CD4-positive, alpha-beta T cell treated with Interleukin-1 beta for 1 hour (primary cell): ENCODE measurements at regions not wholly inside any gene's neighbourhood (a gene's known extent, or its start where the extent isn't known, plus 50 kb on each side); places are given as distances from the start of the nearest gene placed in this dataset.
"Not testable (repeated sequence)": the region's sequence is repeated elsewhere in the genome, so short reads cannot be mapped to it uniquely, and the experiment has no call there.

ENCODE experiments used
- DNase-seq, 2 donors: peaks; one replicate each; pipeline ENCODE4 v3.0.0-alpha.2; 2020 to 2022

DNA sequence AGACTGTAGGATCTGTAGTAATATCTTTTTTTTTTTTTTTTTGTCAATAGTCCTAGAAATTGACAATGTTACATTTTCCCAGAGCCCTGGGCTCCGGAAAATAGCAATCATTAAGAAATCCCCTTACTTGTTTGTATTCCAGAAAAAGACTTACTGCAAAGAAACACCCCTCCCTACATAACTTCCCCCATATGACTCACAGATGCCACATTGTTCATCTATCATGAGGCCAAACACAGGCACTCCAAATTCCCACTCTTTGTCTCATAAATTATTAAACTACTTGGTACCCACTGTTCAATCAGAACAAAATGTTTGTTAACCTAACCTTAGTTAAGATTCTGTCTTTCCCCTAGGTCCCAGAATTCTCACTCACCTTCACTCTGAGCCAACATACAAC lies 53.5 kb downstream of the TEX51 start:
- no peak for DNase-seq

DNA sequence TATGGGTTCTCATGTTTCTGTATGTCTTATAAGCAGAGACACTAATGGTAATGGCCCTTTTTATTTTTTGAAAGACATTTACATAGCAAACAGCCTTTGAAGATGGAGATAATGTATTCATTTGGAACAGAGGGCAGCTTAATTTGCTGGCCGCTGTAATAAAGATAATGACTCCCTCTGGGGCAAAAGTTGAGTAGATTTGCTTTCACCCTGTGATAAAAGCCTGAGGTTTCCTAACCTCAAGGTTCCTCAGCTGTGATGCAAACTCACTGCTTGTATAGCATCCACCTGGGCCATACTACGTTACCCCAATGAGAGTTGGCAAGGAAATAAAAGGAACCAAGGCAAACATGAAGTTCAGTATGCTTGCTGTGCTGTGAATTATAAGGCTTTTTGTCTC lies 54.8 kb downstream of the TEX51 start:
- no peak for DNase-seq

DNA sequence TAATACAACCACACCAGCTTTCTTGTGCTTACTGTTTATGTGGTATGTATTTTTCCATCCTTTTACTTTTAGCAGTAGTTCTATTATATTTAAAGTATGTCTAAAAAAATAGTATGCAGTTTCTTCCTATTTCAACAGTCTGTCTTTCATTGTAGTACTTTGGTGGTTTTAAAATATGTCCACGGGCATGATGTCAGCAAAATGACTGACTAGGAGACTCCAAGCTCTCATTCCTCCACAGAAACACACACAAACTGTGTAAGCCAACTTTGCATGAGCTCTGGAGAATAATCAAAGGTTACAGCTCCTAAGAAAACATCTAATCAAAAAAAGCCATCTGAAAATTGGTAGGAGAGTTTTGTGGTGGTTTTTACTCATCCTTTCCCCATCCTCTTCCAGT lies 56.1 kb downstream of the TEX51 start:
- no peak for DNase-seq

DNA sequence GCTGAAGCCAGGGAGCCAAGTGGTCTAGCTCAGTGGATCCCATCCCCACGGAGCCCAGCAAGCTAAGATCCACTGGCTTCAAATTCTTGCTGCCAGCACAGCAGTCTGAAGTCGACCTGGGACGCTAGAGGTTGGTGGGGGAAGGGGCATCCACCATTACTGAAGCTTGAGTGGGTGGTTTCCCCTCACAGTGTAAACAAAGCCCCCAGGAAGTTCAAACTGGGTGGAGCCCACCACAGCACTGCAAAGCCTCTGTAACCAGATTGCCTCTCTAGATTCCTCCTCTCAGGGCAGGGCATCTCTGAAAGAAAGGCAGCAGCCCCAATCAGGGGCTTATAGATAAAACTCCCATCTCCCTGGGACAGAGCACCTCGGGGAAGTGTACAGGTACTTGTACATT lies 58.1 kb downstream of the TEX51 start:
- not testable (repeated sequence) for DNase-seq

DNA sequence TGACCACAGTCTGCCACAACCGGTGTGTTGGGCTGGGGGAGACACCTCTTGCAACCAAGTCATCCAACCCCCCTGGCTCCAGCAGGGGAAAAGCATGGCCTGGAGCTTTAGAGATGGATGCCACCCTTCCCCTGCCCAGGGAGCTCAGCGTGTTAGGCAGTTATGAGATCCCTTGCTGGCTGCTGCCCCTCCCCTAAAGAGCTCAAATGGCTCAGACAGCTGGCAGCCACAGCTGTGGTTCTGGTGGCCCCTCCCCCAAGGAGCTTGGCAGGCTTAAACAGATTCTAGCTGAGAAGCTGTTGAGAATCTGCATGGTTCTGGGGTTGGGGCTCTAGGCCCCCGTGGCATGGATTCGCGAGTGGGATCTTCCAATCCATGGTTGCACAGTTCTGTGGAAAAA lies 64.7 kb downstream of the TEX51 start:
- no peak for DNase-seq

DNA sequence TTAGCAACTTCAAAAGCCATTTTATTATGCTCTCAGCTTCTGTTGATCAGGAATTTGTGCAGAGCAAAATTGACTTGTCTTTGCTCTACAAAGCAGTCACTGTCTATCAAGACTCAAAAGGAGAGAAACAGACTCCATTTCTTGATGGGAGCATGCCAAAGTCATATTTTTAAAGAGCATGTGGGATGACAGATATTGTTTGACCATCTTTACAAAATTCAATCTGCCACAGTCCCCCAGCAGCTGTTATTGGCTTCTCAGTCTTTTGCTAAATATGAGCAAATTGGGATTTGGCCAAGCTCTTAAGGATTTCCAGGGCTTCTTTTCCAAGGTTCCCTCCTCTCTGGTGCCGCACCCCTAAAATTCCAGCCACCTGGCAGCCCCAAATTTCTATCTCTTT lies 67.9 kb downstream of the TEX51 start:
- no peak for DNase-seq

DNA sequence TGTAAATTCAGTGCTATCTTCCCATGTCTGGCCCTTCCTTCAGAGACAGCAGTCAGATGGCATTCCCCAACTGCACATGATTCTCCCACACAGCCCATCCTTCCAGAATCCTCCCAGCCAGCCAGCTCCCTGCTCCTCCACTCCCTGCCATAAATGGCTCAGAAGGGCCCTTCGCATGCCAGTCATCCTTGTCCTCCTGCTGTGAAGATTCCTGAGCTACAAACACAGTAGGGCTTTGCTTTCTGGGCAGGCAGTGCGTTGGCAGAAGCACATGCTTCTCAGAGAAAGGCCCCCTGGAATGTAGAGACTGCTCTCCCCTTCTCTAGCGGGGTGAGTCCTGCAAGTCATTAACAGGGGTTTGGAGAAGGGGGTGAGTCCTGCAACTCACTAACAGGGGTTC lies 71.9 kb downstream of the TEX51 start:
- no peak for DNase-seq

DNA sequence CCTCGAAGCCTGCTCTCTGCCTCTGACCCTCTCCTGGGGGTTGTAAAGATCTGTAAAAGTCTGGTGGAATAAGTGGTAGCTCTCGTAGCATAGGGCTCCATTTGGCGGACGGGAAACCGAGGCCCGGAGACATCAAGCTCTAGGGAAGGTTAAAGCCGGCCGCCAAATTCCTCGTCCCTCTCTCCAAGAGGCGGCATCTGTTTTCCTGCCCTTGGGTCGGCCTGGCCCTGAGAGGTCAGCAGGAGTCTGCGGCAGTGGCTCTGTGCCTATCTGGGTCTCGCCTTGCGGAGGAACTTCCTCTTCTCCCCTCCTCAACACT lies 72.4 kb downstream of the TEX51 start:
- no peak for DNase-seq

DNA sequence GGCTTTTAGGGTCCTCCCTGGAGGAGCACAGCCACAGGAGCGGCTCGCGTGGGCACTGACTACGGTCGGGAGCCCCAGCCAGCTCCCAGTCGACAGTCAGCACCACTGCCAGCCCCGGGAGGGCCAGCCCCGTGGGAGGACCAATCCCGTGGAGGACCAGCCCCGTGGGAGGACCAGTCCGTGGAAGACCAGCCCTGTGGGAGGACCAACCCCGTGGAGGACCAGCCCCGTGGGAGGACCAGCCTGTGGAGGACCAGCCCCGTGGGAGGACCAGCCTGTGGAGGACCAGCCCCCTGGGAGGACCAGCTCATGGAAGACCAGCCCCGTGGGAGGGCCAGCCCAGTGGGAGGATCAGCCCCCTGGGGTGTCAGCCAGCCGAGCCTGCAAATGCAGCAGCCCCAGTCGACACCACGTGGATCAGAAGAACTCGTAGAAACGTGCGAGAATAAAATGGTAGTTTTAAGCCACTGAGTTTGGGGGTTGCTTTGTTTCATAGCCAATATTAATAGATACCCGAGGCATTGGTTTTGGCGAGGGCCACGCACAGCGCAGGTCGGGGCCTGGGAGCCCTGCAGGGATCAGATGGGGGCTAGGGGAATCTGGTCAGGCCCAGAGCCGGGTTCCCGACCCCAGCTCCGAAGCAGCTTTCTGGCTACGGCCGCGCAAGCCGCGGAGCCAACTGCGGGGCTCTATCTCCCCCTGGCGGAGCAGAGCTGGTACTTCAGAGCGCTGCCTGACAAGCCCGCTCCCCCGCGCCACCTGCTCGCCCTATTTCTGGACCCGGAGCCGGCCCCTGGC lies 73.0 kb downstream of the TEX51 start:
- DNase-seq = peak; percentile 55 to 68

DNA sequence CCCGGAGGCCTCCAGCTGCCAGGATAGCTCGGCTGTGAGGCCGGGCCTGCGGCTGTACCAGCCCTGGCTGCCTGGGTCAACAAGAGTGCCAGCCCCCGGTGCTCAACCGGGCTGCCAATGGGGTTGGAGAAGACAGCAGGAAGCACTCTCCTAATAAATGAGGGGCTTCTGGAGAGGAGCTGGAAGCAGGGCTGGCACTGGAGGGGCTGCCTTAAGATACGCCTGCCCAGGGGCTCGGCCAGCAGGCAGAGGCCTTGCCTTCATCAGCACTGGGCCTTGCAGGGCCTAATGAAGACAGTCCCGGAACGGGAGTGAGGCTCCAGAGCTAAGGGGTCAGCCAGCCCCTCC lies 73.6 kb downstream of the TEX51 start:
- DNase-seq = no peak

DNA sequence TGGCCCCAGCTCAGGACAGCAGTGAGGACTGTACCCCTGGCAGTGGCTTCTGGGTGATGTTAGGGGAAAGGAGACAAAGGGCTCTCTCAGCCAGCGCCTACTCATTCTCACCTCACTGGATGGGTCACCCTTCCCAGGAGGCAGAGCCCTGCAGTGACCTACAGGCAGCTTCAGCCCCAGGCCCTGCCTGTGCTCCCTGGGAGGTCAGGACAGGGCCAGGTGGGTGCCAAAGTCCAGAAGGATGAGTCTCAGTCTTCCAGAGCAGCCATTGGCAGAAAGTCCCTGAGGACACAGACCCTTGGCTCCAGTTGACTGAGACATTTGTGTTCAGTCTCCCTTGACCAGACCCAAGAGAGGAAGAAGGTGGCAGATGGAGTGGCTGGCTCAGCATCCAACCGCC lies 75.1 kb downstream of the TEX51 start:
- DNase-seq = no peak

DNA sequence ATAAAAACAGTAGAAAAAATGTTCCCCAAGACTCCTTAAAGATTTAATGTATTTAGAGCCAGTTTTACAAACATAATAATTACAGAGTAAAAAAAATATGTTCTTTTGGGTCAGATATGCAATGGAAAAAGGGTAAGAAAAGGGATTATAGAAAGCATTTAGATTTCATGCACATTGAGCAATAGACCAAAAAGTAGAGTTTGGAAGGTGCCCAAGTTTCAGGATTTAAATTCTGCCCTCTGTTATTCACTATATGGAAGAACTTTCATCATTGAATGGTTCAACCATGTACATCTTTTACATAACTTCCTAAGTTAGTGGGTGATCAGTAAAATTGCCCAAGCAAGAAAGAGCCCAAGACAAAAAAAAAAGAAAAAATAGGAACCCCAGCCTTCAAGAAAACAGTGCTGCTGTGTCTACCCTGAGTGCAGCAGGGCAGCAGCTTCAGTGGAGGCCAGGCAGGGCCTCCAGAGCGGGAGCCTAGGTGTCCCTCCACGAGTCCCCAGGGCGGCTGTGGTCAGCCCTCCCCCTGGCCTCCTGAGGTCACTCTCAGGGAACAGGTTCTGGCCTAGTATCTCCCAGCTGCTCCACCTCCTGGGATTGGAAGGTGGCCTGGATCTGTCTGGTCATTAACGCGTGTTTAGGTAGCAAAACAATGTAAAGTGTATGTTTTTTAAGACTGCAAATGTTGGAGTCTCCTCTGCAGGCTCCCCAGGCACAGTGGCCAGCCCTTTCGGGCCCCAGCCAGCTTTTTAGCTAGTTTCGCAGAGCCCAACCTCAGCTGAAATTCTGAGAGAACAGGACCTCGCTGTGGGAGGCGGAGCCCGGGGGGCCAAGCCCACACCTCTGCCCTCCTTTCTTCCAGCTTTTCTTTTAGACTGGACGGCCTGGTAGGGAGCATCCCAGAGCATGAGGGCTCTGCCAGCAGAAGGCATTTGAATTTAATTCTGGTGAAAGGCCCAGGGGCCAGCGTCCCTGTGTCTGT lies 77.3 kb downstream of the TEX51 start:
- no peak for DNase-seq

DNA sequence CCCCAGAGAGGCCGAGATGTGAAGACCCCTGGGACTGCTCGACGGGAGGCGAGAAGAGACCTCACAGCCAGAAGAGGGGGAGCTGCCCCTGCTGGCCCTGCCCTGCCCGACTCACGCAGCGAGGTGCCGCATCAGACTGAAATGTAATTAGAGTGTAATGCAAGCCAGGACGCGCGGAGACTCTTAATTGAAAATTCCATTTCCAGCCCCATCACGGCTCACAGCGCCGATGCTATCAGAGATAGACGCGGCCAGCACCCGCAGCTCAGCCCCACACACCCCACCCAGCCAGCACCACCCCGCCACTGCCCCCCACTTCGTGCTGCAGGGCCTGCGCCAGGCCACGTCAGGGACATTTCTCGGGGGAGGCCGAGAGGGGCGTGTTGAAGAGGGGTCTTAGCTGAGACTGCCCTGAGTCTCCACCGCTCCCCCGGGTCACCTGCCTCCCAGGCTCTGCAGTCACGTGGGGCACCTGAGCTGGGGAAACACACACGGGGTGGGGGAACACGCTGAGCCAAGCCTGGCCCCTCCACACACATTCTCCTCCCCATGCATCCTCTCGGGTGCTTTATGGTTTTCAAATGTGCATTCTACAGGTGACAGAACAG lies 78.1 kb downstream of the TEX51 start:
- no peak for DNase-seq

DNA sequence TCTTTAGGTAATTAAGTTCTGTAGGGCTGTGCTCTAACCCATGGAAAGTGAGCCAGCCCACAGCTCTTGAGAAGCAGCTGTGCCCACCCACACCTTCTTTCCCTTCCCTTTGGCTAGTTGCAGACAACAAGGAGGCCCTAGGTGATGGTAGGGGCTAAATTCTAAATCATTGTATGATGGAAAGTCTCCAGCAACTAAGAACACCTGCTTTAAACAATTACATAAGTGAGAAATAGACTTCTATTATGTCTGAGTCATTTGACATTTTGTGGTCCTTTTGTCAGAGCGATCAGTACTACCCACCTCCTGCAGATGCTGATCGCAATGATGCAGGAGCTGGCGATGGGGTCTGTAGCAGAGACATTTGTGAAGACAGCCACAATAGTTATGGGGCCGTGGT lies 79.6 kb downstream of the TEX51 start:
- DNase-seq = no peak

DNA sequence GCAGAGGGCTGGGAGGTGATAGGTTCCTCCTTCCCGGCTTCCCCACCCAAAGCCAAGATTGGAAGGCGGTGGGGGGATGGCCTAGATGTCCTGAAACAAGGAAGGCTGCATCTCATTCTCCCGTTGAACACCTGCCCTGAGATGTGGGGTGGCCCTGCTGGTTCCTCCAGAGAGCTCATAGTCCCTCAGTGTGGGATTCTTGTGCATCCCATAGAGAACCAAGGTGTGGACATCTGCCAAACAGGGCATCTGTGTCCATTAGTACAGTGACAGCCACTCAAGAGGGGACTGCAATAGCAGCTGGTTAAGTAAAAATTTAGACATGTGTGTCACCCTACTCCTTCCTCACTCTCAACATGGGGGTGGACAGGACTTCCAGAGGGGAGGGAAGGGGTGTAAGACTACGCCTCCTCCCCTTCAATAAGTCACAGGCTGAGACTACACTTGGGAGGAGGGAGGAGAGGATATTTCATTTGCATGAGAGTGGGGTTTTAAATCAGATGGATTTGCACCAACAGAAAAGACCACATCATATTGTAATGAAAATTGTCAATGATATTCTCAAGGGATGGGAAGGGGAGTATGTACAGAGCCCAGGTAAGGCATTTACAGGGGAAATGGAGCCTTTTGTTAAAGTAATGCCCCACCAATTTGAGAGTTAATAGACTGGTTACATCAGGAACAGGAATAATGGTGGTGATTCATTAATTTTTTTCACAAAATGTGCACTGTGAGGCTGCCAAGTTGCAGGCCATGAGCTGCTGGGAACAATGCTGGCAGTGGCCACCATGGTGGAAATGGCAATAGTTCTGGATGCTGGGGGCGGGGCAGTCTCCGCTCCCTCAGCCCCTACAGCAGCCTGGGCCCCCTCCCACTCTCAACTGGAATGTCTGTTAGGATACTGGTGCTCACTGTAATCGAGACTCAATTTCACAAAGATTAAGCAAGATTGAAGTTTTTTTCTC lies 80.6 kb downstream of the TEX51 start:
- DNase-seq = no peak

DNA sequence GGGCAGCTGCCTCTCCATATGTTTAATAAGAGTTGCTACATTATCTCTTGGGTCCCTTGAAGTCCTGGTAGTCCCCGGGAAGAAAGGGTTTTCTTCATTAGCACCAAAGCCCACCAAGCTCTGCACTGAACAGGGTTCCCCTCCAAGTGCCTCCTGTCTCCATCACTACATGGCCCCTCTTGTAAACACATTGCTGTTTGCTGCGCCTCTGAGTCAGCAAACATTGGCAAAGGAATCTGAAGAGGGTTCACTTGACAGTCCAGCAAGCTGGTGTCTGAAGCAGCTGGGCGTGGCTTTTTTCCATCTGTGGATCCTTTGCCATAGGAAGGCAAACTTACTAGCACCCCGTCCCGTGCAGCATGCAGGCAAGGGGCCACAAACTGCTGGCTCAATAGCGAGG lies 82.8 kb downstream of the TEX51 start:
- DNase-seq = no peak

DNA sequence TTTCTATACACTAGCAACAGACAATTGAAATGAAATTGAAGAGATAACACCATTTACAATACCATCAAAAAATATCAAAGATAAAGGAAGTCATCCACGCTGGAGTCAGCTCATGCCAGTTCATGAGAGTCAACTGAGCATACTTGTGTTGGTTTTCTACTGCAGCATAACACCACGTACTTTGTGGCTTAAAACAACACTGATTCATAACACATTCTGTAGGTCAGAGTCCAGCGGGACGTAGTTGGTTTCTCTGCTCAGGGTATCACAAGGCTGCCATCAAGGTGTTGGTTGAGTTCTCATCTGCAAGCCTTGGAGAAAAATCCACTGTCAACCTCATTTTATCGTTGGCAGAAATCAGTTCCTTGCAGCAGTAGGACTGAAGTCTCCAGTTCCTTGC lies 84.2 kb downstream of the TEX51 start:
- no peak for DNase-seq

DNA sequence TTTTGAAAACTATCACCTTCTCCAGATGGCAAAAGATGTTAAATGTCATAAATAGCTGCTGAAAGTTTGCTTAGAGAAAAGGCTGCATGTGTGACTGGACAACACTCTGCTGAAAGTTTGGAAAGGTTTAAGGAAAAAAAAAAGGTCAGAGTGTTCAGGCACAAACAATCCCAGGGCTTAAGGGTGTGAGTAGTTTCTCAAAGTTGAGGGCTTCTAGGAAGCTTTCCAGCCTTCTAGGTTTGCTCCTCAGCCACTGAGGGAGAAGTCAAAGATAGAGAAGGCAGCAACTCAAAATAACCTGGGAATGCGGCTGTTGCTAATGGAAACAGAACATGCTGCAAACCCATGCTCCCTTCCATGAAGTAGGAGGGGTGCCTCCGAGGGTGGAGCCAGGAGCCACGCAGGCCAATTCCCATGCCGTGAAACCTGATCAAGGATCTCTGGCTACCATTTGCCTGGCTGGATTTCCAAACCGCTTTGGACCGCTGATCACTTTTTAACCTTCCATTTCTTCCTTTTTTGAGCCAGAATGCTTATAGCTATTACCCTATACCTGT lies 88.0 kb downstream of the TEX51 start:
- DNase-seq = no peak

DNA sequence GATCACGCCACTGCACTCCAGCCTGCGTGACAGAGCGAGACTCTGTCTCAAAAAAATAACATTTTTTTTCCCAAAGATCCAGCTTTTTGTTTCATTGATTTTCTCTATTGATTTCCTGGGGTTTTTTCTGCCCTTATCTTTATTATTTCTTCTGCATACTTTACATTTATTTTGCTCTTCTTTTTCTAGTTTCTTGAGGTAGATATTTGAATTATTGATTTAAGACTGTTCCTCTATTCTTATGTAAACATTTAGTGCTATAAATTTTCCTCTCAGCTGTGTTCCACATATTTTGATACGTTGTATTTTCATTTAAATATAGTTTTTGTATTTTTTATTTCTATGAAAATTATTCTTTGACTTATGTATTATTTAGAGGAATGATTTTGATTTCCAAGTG lies 89.8 kb downstream of the TEX51 start:
- no peak for DNase-seq

DNA sequence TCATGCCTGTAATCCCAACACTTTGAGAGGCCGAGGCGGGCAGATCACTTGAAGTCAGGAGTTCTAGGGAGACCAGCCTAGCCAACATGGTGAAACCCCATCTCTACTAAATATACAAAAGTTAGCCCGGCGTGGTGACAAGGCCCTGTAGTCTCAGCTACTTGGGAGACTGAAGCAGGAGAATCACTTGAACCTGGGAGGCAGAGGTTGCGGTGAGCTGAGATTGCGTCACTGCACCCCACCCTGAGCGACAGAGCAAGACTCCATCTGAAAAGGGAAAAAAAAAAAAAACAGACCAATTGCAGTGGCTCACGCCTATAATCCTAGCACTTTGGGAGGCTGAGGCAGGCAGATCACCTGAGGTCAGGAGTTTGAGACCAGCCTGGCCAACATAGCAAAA lies 90.4 kb downstream of the TEX51 start:
- DNase-seq = not testable (repeated sequence)

DNA sequence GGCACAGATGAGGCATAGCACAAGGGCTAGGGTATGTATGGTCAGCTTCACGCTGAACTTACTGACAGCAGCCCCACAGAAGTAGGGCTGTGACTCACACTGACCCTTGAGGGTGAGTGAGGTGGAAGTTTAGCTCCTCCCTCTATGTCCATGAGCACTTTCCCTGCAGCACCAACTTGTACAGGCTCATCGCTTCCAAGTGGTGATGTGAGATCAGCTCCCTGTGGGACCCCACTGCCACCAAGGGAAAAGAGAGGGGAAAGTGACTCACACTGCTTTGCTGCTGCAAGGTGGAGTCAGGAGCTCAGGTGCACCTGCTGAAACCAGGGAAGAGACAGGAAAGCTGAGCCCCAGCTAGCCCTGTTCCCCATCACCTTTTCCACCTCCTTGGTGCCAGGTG lies 91.5 kb downstream of the TEX51 start:
- no peak for DNase-seq
